AG09309 (cell line): ENCODE measurements at regions not wholly inside any gene's neighbourhood (a gene's known extent, or its start where the extent isn't known, plus 50 kb on each side); places are given as distances from the start of the nearest gene placed in this dataset.
A peak's percentile ranks its signal among the peaks of the same experiment; 100 is the strongest.

ENCODE experiments used
- DNase-seq: peaks from one replicate; pipeline ENCODE4 v3.0.0-alpha.2; 2010; ENCODE audit warnings: low read depth
- H3K4me3 ChIP-seq: 2 replicates; pipeline ENCODE4 v1.5.1; 2011; ENCODE audit warnings: mild to moderate bottlenecking, low read depth, low read length, moderate library complexity; ENCODE audit not compliant: control insufficient read depth
- CTCF ChIP-seq: IDR thresholded peaks from 2 replicates; pipeline ENCODE4 v1.5.1; 2011; ENCODE audit warnings: mild to moderate bottlenecking, low read depth, low read length, inconsistent platforms; ENCODE audit not compliant: insufficient read depth, control insufficient read depth; ENCODE audit errors: missing control alignments

GRCh38 chr5:60507687-60508086, 192.3 kb downstream of the DEPDC1B start:
- DNase-seq, result peak; percentile 16

GRCh38 chr5:60505373-60506171, 194.4 kb downstream of the DEPDC1B start:
- H3K4me3 ChIP-seq, result no peak overlapping the region
- TF ChIP-seq CTCF, result no peak

More at GRCh38 chr5:60507687-60508086, 192.3 kb downstream of the DEPDC1B start:
- no peak for TF ChIP-seq CTCF
- no peak overlapping the region for H3K4me3 ChIP-seq

GRCh38 chr5:60504342-60504741, 195.6 kb downstream of the DEPDC1B start:
- no peak overlapping the region for H3K4me3 ChIP-seq
- TF ChIP-seq CTCF, result no peak
- DNase-seq, result no peak

More at GRCh38 chr5:60505373-60506171, 194.4 kb downstream of the DEPDC1B start:
- no peak for DNase-seq

GRCh38 chr5:60503771-60504170, 196.2 kb downstream of the DEPDC1B start:
- no peak for DNase-seq
- TF ChIP-seq CTCF, result no peak
- no peak overlapping the region for H3K4me3 ChIP-seq

GRCh38 chr5:60497706-60498500, 202.1 kb downstream of the DEPDC1B start:
- DNase-seq, result peak; percentile 37
- TF ChIP-seq CTCF, result no peak
- H3K4me3 ChIP-seq, result no peak overlapping the region

GRCh38 chr5:60495644-60496520, 204.1 kb downstream of the DEPDC1B start:
- TF ChIP-seq CTCF, result no peak
- H3K4me3 ChIP-seq, result no peak overlapping the region
- no peak for DNase-seq
